PFSK-1 (cell line): ENCODE measurements at regions not wholly inside any gene's neighbourhood (a gene's known extent, or its start where the extent isn't known, plus 50 kb on each side); places are given as distances from the start of the nearest gene placed in this dataset.

Source experiments
- FOXP2 ChIP-seq: optimal IDR thresholded peaks from 2 replicates; pipeline ENCODE3; 2011; ENCODE audit warnings: borderline replicate concordance, control low read depth, inconsistent platforms; ENCODE audit not compliant: insufficient read depth; ENCODE audit errors: extremely low read length, extremely low read depth
- POLR2AphosphoS5 ChIP-seq: IDR thresholded peaks from 2 replicates; pipeline ENCODE4 v1.6.1; 2012; ENCODE audit warnings: low read depth, mild to moderate bottlenecking, control low read depth, low read length, moderate library complexity
- REST ChIP-seq, 2 experiments: IDR thresholded peaks; 2 replicates each; pipeline versions ENCODE4 v1.6.1 to v1.8.0; 2011 to 2012; ENCODE audit warnings: low read depth in 2 of 2, low read length in 2 of 2, control low read depth in 1 of 2, inconsistent platforms in 1 of 2, mild to moderate bottlenecking in 1 of 2, moderate library complexity in 1 of 2; ENCODE audit not compliant: insufficient read depth in 1 of 2
- SIN3A ChIP-seq: IDR thresholded peaks from 2 replicates; pipeline ENCODE4 v1.6.1; 2012; ENCODE audit warnings: mild to moderate bottlenecking, low read length, moderate library complexity, borderline replicate concordance; ENCODE audit not compliant: insufficient read depth
- TAF1 ChIP-seq: IDR thresholded peaks from 2 replicates; pipeline ENCODE4 v1.6.1; 2012; ENCODE audit warnings: low read length, control low read depth, borderline replicate concordance; ENCODE audit not compliant: insufficient read depth

- TF ChIP-seq POLR2AphosphoS5 (no peak), TAF1 (no peak), REST (IDR thresholded peaks at IDR 0.05; ENCODE audit: insufficient read depth in 1 of 2, low read depth in 2 of 2, low read length in 2 of 2) (no peak), FOXP2 (no peak), SIN3A (no peak)
These were observed 91.6 kb downstream of the RHOB start for GRCh38 chr2:20538308-20539132.

GRCh38 chr2:20539133-20539719 lies 92.4 kb downstream of the RHOB start:
- TF ChIP-seq REST (IDR thresholded peaks at IDR 0.05; ENCODE audit: insufficient read depth in 1 of 2, low read depth in 2 of 2, low read length in 2 of 2) (no peak), SIN3A (no peak), FOXP2 (no peak), TAF1 (no peak), POLR2AphosphoS5 (no peak)

GRCh38 chr2:20539776-20540586 lies 93.1 kb downstream of the RHOB start:
- TF ChIP-seq SIN3A (no peak), REST (IDR thresholded peaks at IDR 0.05; ENCODE audit: insufficient read depth in 1 of 2, low read depth in 2 of 2, low read length in 2 of 2) (no peak), FOXP2 (no peak), POLR2AphosphoS5 (no peak), TAF1 (no peak)

GRCh38 chr2:20540587-20541293 lies 93.9 kb downstream of the RHOB start:
- TF ChIP-seq POLR2AphosphoS5 (no peak), TAF1 (no peak), REST (IDR thresholded peaks at IDR 0.05; ENCODE audit: insufficient read depth in 1 of 2, low read depth in 2 of 2, low read length in 2 of 2) (no peak), FOXP2 (no peak), SIN3A (no peak)
